Smooth muscle cell (in vitro differentiated cells): ENCODE measurements at regions not wholly inside any gene's neighbourhood (a gene's known extent, or its start where the extent isn't known, plus 50 kb on each side); places are given as distances from the start of the nearest gene placed in this dataset.

Experiments
- DNase-seq: peaks from one replicate; lab custom pipeline; 2025; ENCODE audit not compliant: unreplicated experiment; lab: John Stamatoyannopoulos, UW
- H2AFZ ChIP-seq: fragments of 200-600 bp; sonication (generic); 2 replicates; pipeline ENCODE4 v1.6.0; 2016; ENCODE audit warnings: antibody characterized with exemption, low read depth, mild to moderate bottlenecking
- H3F3A ChIP-seq: fragments of 200-600 bp; sonication (generic); 2 replicates; pipeline ENCODE4 v1.6.0; 2017; ENCODE audit warnings: antibody characterized with exemption, low read depth
- H3K27ac ChIP-seq: fragments of 200-600 bp; sonication (generic); 2 replicates; pipeline ENCODE4 v1.5.1; 2016; ENCODE audit warnings: low read depth, mild to moderate bottlenecking
- H3K27me3 ChIP-seq: fragments of 200-600 bp; sonication (generic); 2 replicates; pipeline ENCODE4 v1.6.1; 2016; ENCODE audit warnings: low read depth, mild to moderate bottlenecking
- H3K36me3 ChIP-seq: fragments of 200-600 bp; sonication (generic); 2 replicates; pipeline ENCODE4 v1.5.1; 2016; ENCODE audit warnings: low read depth
- H3K4me1 ChIP-seq: fragments of 200-600 bp; sonication (generic); 2 replicates; pipeline ENCODE4 v1.5.1; 2016; ENCODE audit warnings: low read depth
- H3K4me2 ChIP-seq: fragments of 200-600 bp; sonication (generic); 2 replicates; pipeline ENCODE4 v1.6.0; 2016; ENCODE audit warnings: mild to moderate bottlenecking
- H3K4me3 ChIP-seq: fragments of 200-600 bp; sonication (generic); 2 replicates; pipeline ENCODE4 v1.5.1; 2016; ENCODE audit warnings: mild to moderate bottlenecking
- H3K79me2 ChIP-seq: fragments of 200-600 bp; sonication (generic); 2 replicates; pipeline ENCODE4 v1.6.0; 2016; ENCODE audit warnings: low read depth, mild to moderate bottlenecking
- H3K9ac ChIP-seq: fragments of 200-600 bp; sonication (generic); 2 replicates; pipeline ENCODE4 v1.6.0; 2016; ENCODE audit warnings: low read depth
- H3K9me3 ChIP-seq: fragments of 200-600 bp; sonication (generic); replicated peaks from 2 replicates; pipeline ENCODE4 v1.5.1; 2016; ENCODE audit warnings: low read depth
- H4K20me1 ChIP-seq: fragments of 200-600 bp; sonication (generic); 2 replicates; pipeline ENCODE4 v1.6.0; 2016; ENCODE audit warnings: low read depth
- CTCF ChIP-seq: fragments of 200-600 bp; sonication (generic); IDR thresholded peaks from 2 replicates; pipeline ENCODE4 v1.5.1; 2017; ENCODE audit warnings: borderline replicate concordance, mild to moderate bottlenecking, antibody characterized with exemption; ENCODE audit not compliant: insufficient read depth, poor library complexity, severe bottlenecking
- WGBS: methylation state at CpG from one replicate; pipeline ENCODE4 v1.1.7; 2016; ENCODE audit warnings: low lambda C conversion rate; 5-methylcytosine and 5-hydroxymethylcytosine counted together

GRCh38 chr7:79709574-79710409 lies 256.3 kb upstream of the MAGI2 start:
- Histone ChIP-seq H3K4me3 (no peak overlapping the region), H3K27ac (no peak overlapping the region), H3K4me1 (no peaks in the 10 kb centered on the region), H3K9ac (no peak overlapping the region), H3F3A (no peaks in the 10 kb centered on the region), H2AFZ (no peak overlapping the region), H3K27me3 (no peaks in the 10 kb centered on the region), H3K9me3 (no peaks in the 10 kb centered on the region), H3K4me2 (no peak overlapping the region), H3K79me2 (no peaks in the 10 kb centered on the region), H3K36me3 (no peaks in the 10 kb centered on the region), H4K20me1 (no peaks in the 10 kb centered on the region)
- TF ChIP-seq CTCF, result no peak
- DNase-seq, result no peak
- WGBS, result 56% methylated on average over 5 of the region's 5 CpGs

GRCh38 chr7:79702116-79702515 lies 248.6 kb upstream of the MAGI2 start:
- Histone ChIP-seq H3K36me3 (no peaks in the 10 kb centered on the region), H3K4me2 (no peak overlapping the region), H3K27me3 (no peaks in the 10 kb centered on the region), H3K9ac (no peak overlapping the region), H4K20me1 (no peaks in the 10 kb centered on the region), H3K27ac (no peak overlapping the region), H3K9me3 (no peaks in the 10 kb centered on the region), H3K4me3 (no peak overlapping the region), H3K79me2 (no peaks in the 10 kb centered on the region), H3F3A (no peaks in the 10 kb centered on the region), H3K4me1 (no peaks in the 10 kb centered on the region), H2AFZ (no peak overlapping the region)
- no peak for DNase-seq
- no peak for TF ChIP-seq CTCF
- 41% methylated on average over 1 of the region's 1 CpG for WGBS

GRCh38 chr7:79692015-79692414 lies 238.5 kb upstream of the MAGI2 start:
- Histone ChIP-seq H3K27ac (no peak overlapping the region), H3F3A (no peaks in the 10 kb centered on the region), H4K20me1 (no peaks in the 10 kb centered on the region), H3K9me3 (no peaks in the 10 kb centered on the region), H3K4me1 (no peaks in the 10 kb centered on the region), H3K4me2 (no peak overlapping the region), H2AFZ (no peak overlapping the region), H3K79me2 (no peaks in the 10 kb centered on the region), H3K36me3 (no peaks in the 10 kb centered on the region), H3K9ac (no peak overlapping the region), H3K4me3 (no peak overlapping the region), H3K27me3 (no peaks in the 10 kb centered on the region)
- no peak for TF ChIP-seq CTCF
- DNase-seq, result no peak
- WGBS, result 49% methylated on average over 3 of the region's 3 CpGs

GRCh38 chr7:79691074-79691473 lies 237.6 kb upstream of the MAGI2 start:
- TF ChIP-seq CTCF, result no peak
- no peak overlapping the region for H3K9ac ChIP-seq
- no peaks in the 10 kb centered on the region for H4K20me1 ChIP-seq
- no peak overlapping the region for H2AFZ ChIP-seq
- no peaks in the 10 kb centered on the region for H3K27me3 ChIP-seq
- no peak for DNase-seq
- H3K4me3 ChIP-seq, result no peak overlapping the region
- no peaks in the 10 kb centered on the region for H3F3A ChIP-seq
- no peaks in the 10 kb centered on the region for H3K79me2 ChIP-seq
- no peak overlapping the region for H3K27ac ChIP-seq
- no peaks in the 10 kb centered on the region for H3K4me1 ChIP-seq
- WGBS, result 80% methylated on average over 2 of the region's 2 CpGs
- H3K4me2 ChIP-seq, result no peak overlapping the region
- no peaks in the 10 kb centered on the region for H3K36me3 ChIP-seq
- no peaks in the 10 kb centered on the region for H3K9me3 ChIP-seq
